Spinal cord (tissue), 9 donors: ENCODE measurements at regions not wholly inside any gene's neighbourhood (a gene's known extent, or its start where the extent isn't known, plus 50 kb on each side); places are given as distances from the start of the nearest gene placed in this dataset.

Experiments
- DNase-seq, 6 donors: peaks; one replicate each; pipeline versions ENCODE4 v3.0.0 to v3.0.0-alpha.2; 2013 to 2015; ENCODE audit warnings: low spot score in 6 of 6, low read depth in 4 of 6
- H3K27ac ChIP-seq: one replicate; pipeline ENCODE4 v1.5.1; 2013; ENCODE audit warnings: low read depth, low read length, control low read depth
- H3K27me3 ChIP-seq: one replicate; pipeline ENCODE4 v1.6.1; 2013; ENCODE audit warnings: low read length; ENCODE audit not compliant: control insufficient read depth, insufficient read depth
- H3K36me3 ChIP-seq: one replicate; pipeline ENCODE4 v1.6.1; 2013; ENCODE audit warnings: low read length; ENCODE audit not compliant: control insufficient read depth, insufficient read depth
- H3K4me1 ChIP-seq: one replicate; pipeline ENCODE4 v1.6.1; 2013; ENCODE audit warnings: low read length; ENCODE audit not compliant: control insufficient read depth, insufficient read depth
- H3K4me3 ChIP-seq: one replicate; pipeline ENCODE4 v1.5.1; 2013; ENCODE audit warnings: low read depth, low read length, control low read depth
- H3K9me3 ChIP-seq: one replicate; pipeline ENCODE4 v1.6.1; 2013; ENCODE audit warnings: low read length; ENCODE audit not compliant: control insufficient read depth, insufficient read depth
- WGBS: methylation state at CpG from one replicate; pipeline ENCODE4 v1.1.5; 2013; ENCODE audit warnings: missing lambda C conversion rate; ENCODE audit not compliant: insufficient coverage; 5-methylcytosine and 5-hydroxymethylcytosine counted together
- donor health status: healthy.

DNA sequence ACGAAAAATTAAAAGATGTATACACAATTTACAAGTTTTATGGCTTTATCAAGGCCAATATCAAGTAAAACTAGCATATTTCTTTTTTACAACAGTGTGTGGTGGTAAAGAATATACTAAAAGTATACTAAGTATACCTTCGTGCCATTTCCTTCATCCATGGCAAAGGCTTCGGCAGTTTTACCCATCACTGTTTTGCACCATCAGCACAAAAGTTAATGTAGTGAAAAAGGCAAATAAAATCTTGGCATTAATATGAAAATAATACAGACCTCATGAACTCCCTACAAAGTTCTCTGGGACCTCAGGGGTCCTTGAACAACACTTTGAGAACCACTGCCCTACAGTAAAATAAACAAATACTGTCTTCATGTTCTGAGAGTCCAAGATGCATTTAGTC is 312.3 kb upstream of the NREP start:
- Histone ChIP-seq H3K27ac (no peak overlapping the region), H3K4me1 (no peaks in the 10 kb centered on the region), H3K4me3 (no peak overlapping the region), H3K27me3 (no peaks in the 10 kb centered on the region), H3K9me3 (no peaks in the 10 kb centered on the region), H3K36me3 (no peaks in the 10 kb centered on the region)
- whole genome bisulfite sequencing: no CpG with 5 or more reads among the region's 3 CpGs
- DNase-seq: no peak

DNA sequence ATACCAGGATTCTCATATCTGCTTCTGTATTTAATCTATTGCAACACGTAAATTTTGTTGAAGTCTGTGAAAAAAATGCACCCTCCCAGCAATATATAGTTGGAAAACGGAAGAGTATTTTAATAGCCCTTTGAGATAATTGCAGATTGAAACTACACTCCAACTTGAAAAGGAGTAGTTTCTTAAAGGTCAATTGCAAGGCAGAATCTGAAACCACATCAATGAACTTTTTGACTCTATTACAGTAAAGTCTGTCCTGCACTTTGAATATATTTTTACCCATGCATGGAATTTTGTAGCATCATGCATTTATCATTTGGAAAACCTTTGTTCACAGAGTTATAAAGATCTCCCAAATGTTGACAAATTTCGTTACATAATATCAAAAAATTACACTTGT is 311.6 kb upstream of the NREP start:
- no peak overlapping the region for H3K4me3 ChIP-seq
- H3K9me3 ChIP-seq: no peaks in the 10 kb centered on the region
- no peak overlapping the region for H3K27ac ChIP-seq
- no peak for DNase-seq
- no peaks in the 10 kb centered on the region for H3K27me3 ChIP-seq
- WGBS: 100% methylated on average over 1 of the region's 3 CpGs
- no peaks in the 10 kb centered on the region for H3K4me1 ChIP-seq
- H3K36me3 ChIP-seq: no peaks in the 10 kb centered on the region

DNA sequence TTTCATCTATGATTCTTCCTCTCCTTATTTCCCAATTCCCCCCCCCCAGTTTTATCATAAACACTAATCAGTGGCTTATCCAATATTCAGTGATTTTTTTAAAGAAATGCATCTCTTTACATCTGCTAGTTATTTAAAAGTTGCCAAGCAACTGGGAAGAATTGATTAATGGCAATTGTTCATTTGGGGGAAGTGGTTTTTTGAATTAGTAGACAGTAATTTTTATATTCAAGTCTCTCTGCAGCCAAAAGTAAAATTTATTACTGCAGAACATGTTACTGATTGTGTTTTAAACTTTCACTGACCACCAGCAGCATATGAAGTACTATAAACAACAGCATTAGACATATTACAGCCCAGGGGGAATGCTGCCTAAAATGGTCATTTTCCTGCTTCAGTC is 308.8 kb upstream of the NREP start:
- no peaks in the 10 kb centered on the region for H3K27me3 ChIP-seq
- H3K27ac ChIP-seq: no peak overlapping the region
- no peaks in the 10 kb centered on the region for H3K9me3 ChIP-seq
- H3K36me3 ChIP-seq: no peaks in the 10 kb centered on the region
- peak in 1 of 6 donors; percentile 18 for DNase-seq
- no peaks in the 10 kb centered on the region for H3K4me1 ChIP-seq
- H3K4me3 ChIP-seq: no peak overlapping the region

DNA sequence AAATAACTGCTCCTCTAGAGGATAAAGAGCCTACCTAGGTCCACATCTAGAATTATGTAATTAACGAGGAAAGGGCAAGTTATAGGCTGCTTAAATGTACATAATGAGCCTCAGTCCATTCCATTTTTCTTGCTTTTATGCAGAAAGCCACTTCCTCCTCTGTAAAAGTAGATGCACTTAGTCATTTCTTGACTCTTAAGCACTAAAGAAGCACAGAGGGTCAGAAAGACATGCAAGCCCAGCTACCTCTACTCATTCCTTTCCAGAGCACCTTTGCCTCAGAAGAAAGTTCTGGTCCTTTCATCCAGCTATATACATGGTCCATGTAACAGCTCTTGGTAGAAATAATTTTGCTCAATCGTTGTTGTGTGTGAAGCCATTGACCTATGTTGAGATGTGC is 308.0 kb upstream of the NREP start:
- Histone ChIP-seq H3K9me3 (no peaks in the 10 kb centered on the region), H3K27me3 (no peaks in the 10 kb centered on the region), H3K36me3 (no peaks in the 10 kb centered on the region), H3K27ac (no peak overlapping the region), H3K4me1 (no peaks in the 10 kb centered on the region), H3K4me3 (no peak overlapping the region)
- DNase-seq: no peak
- no CpG with 5 or more reads among the region's 2 CpGs for WGBS

DNA sequence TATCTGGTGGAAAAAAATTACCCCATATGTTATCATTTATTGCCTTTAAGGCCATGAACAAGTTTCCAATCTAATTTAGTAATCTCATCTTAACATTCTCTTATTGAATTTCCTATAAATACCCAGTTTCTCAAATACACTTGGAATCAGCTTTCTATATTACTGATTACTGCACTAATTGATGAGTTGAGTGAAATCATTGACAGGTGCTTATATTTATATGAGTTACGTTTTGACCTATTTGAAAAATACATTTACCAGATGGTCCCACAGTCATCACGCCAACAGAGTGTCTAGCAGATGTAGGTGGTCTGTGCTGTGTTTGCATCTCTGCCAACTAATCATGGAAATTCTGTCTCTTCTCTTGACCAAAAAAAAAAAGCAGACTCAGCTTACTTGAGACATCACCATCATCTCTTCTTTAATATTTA is 307.3 kb upstream of the NREP start:
- Histone ChIP-seq H3K36me3 (no peaks in the 10 kb centered on the region), H3K4me3 (no peak overlapping the region), H3K27ac (no peak overlapping the region), H3K9me3 (no peaks in the 10 kb centered on the region), H3K27me3 (no peaks in the 10 kb centered on the region), H3K4me1 (no peaks in the 10 kb centered on the region)
- WGBS: no CpG with 5 or more reads among the region's 2 CpGs
- peak in 1 of 6 donors; percentile 2 for DNase-seq

DNA sequence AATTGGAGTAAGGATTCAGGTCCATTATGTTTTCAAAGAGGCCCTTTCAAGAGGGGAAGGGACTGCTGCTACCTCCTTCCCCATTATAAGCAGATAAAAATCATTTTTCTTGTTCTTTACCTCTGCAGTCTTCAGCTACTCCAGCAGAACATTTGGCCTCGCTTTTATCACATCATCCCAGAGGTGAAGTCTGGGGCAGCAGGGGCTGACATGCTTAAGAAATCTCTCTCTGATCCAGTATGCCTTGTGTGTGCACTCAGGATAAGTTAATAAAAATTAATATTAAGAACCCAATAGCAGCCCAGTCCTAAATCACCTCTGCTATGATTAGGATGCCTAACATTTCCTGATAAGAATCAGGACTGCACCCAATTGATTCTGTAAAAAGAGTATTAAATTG is 306.9 kb upstream of the NREP start:
- DNase-seq: peak in 1 of 6 donors; percentile 1
- Histone ChIP-seq H3K4me3 (no peak overlapping the region), H3K36me3 (no peaks in the 10 kb centered on the region), H3K27ac (no peak overlapping the region), H3K27me3 (no peaks in the 10 kb centered on the region), H3K4me1 (no peaks in the 10 kb centered on the region), H3K9me3 (no peaks in the 10 kb centered on the region)
- WGBS: no CpG with 5 or more reads among the region's 1 CpG

DNA sequence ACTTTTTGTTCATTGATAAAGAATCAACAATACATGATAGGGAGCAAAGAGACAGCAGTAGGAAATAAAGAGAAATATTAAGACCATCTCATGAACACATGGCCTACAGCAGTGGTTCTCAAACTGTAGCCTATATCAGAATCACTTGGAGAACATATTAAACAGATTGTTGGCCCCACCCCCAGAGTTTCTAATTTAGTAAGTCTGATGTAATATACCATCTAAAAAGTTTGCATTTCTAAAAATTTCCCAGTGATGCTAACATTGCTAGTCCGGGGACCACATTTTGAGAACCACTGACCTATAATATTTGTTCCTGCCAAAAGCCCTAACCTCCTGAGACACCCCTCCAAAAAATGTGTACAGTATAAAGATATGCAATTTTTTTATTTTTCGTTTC is 306.2 kb upstream of the NREP start:
- H3K27ac ChIP-seq: no peak overlapping the region
- H3K27me3 ChIP-seq: no peaks in the 10 kb centered on the region
- H3K9me3 ChIP-seq: no peaks in the 10 kb centered on the region
- H3K4me1 ChIP-seq: no peaks in the 10 kb centered on the region
- DNase-seq: no peak
- no peaks in the 10 kb centered on the region for H3K36me3 ChIP-seq
- H3K4me3 ChIP-seq: no peak overlapping the region
- WGBS: no CpG with 5 or more reads among the region's 2 CpGs

DNA sequence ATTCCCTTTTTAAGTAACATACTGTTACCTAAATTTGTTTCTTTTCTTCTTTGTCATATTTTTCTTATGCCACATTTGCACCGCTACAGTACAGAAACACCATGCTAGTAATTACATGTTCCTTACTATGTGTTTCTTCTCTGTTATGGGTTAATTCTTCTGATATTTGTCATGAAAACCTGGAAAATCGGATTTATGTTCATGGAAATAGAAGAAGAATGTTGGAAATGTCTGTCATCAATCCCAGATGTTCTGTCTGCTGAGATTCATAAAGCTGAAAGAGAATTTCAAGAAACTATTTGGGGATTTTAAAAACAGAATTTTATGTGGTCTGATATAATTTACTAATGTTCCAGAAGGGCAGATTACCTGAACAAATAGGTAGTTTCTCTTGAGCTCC is 305.2 kb upstream of the NREP start:
- no peak overlapping the region for H3K27ac ChIP-seq
- DNase-seq: peak in 1 of 6 donors; percentile 4
- no peaks in the 10 kb centered on the region for H3K27me3 ChIP-seq
- H3K9me3 ChIP-seq: no peaks in the 10 kb centered on the region
- no peaks in the 10 kb centered on the region for H3K4me1 ChIP-seq
- no peaks in the 10 kb centered on the region for H3K36me3 ChIP-seq
- WGBS: 50% methylated on average over 1 of the region's 2 CpGs
- H3K4me3 ChIP-seq: no peak overlapping the region

DNA sequence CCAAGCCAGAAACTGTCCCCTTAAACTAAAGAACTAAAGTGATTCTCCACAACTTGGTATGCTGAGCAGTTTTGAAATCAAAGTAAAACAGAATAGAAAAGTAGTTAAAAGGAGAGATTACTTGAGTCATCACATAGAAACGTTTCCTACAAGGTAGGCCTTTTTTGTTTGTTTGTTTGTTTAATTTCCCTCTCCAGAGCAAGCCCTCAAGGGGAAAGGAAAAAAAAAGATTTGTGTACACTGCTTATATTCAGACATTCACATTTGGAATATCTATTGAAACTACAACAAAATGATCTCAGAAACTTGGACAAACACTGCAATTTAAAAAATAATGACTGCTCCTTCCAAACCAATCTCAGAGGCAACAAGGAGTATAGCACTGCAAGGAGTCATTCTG is 304.7 kb upstream of the NREP start:
- H3K27me3 ChIP-seq: no peaks in the 10 kb centered on the region
- no peak overlapping the region for H3K4me3 ChIP-seq
- no CpG with 5 or more reads among the region's 1 CpG for WGBS
- no peaks in the 10 kb centered on the region for H3K9me3 ChIP-seq
- no peaks in the 10 kb centered on the region for H3K36me3 ChIP-seq
- H3K27ac ChIP-seq: no peak overlapping the region
- no peaks in the 10 kb centered on the region for H3K4me1 ChIP-seq
- peak in 1 of 6 donors; percentile 36 for DNase-seq

DNA sequence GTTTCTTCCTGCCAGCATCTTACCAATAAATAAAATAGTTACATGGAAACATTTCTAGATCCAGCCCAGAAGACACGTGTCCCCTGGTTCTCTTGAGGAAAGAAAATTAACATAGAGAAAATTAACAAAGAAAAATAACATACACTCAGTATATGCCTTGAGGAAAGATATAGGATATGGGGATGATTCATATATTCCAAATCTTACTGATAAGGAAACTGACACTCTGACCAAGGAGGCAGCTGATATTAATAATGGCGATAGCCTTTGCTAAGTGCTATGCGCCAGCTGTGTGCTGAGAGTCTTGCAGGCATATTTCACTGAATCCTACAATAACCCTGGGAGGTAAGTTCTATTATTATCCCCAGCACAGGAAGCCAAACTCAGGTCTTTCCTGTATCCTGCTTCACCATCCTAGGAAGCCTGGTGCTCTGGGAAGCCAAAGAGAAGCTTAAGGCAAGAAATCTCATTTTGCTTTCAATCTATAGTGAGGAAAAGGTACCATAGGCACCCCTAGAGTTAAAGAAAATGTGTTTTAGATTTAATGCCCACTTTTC is 302.7 kb upstream of the NREP start:
- Histone ChIP-seq H3K9me3 (peaks cover 2% of the 10 kb centered on the region), H3K4me3 (no peak overlapping the region), H3K27me3 (no peaks in the 10 kb centered on the region), H3K36me3 (no peaks in the 10 kb centered on the region), H3K4me1 (no peaks in the 10 kb centered on the region), H3K27ac (no peak overlapping the region)
- no peak for DNase-seq
- no CpG with 5 or more reads among the region's 3 CpGs for WGBS
